AG04449 (cell line): ENCODE measurements at regions not wholly inside any gene's neighbourhood (a gene's known extent, or its start where the extent isn't known, plus 50 kb on each side); places are given as distances from the start of the nearest gene placed in this dataset.

Source experiments
- CTCF ChIA-PET: fragments of 350-600 bp; formaldehyde crosslinking; extraction: SDS; loops from one replicate; lab custom pipeline; 2021; ENCODE audit warnings: antibody characterized with exemption; lab: Yijun Ruan, JAX
- POLR2A ChIA-PET: fragments of 400-600, 350-600 bp; formaldehyde crosslinking; extraction: SDS; loops from one replicate; lab custom pipeline; 2020; ENCODE audit warnings: antibody characterized with exemption, inconsistent platforms; lab: Yijun Ruan, JAX
- DNase-seq: peaks from one replicate; pipeline ENCODE4 v3.0.0-alpha.2; 2010; ENCODE audit warnings: low read depth, low spot score
- H3K4me3 ChIP-seq: 2 replicates; pipeline ENCODE4 v1.5.1; 2011; ENCODE audit warnings: low read depth, mild to moderate bottlenecking, control low read depth, low read length
- TF ChIP-seq, protein P1 (sequence below): IDR thresholded peaks from one replicate; pipeline ENCODE4 v1.5.1; 2011; ENCODE audit warnings: mild to moderate bottlenecking, moderate library complexity, low read length, control low read depth, inconsistent platforms; ENCODE audit not compliant: insufficient read depth; ENCODE audit errors: missing control alignments

DNA sequence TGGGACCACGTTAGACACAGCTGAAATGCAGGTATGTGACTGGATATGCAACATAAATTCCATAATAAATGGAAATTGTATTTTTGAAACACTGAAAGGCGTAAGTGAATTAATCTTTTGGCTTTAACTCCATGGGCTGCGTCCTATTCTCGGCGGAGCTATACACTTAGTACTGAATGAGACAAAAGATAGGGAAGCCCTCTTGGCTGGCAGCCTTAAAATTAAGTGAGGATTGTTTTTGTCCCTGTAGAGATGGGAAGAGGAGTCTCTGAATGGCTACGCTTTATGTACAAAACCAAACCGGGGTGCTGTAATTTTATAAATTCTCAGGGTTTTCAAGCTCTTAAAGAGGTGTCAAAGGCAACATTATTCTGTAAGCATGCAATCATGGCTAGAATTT is 429.8 kb downstream of the QKI start:
- no peak overlapping the region for H3K4me3 ChIP-seq
- ChIA-PET CTCF (no interaction called here), POLR2A (no interaction called here)
- TF ChIP-seq, protein P1, sequence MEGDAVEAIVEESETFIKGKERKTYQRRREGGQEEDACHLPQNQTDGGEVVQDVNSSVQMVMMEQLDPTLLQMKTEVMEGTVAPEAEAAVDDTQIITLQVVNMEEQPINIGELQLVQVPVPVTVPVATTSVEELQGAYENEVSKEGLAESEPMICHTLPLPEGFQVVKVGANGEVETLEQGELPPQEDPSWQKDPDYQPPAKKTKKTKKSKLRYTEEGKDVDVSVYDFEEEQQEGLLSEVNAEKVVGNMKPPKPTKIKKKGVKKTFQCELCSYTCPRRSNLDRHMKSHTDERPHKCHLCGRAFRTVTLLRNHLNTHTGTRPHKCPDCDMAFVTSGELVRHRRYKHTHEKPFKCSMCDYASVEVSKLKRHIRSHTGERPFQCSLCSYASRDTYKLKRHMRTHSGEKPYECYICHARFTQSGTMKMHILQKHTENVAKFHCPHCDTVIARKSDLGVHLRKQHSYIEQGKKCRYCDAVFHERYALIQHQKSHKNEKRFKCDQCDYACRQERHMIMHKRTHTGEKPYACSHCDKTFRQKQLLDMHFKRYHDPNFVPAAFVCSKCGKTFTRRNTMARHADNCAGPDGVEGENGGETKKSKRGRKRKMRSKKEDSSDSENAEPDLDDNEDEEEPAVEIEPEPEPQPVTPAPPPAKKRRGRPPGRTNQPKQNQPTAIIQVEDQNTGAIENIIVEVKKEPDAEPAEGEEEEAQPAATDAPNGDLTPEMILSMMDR = no peak
- no peak for DNase-seq

DNA sequence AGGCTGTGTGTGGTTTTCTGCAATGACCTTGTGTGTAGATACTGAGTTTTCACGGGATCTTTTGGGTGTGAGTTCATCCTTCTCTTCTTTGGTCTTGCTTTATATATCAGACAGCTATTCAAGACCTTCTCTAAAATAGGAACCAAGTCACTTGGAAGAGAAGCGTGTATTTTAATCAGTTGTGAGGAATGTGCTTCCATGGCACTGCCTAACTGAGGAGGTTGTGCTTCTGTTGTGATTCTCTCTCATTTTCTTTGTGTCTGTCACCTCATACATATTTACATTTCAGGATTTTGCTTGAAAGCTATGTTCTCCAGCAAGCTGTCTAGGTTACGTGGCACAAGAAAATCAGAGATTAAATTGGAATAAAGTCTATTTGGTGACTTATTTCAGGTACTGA is 428.7 kb downstream of the QKI start:
- ChIA-PET POLR2A (no interaction called here), CTCF (no interaction called here)
- no peak overlapping the region for H3K4me3 ChIP-seq
- DNase-seq = no peak
- TF ChIP-seq, protein P1 = no peak

DNA sequence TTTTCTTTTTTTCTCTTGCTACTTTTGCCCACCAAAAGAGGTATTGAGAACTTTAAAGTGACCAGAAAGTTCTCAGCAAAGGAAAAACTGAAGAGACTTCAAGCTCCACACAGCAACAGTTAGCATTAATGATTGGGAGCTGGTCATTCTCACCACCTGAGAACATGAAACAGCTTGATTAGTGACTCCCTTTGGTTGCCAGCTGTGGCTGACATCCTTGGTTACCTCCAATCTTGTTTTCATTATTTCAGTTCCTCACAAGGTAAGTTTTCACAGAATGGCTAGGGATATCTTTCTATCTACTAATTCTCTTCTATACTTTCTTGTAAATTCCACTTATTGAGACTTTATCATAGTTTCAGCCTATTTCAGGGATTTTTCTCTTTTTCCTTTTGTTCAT is 427.9 kb downstream of the QKI start:
- DNase-seq = no peak
- ChIA-PET POLR2A (no interaction called here), CTCF (no interaction called here)
- no peak overlapping the region for H3K4me3 ChIP-seq
- TF ChIP-seq, protein P1 = no peak

DNA sequence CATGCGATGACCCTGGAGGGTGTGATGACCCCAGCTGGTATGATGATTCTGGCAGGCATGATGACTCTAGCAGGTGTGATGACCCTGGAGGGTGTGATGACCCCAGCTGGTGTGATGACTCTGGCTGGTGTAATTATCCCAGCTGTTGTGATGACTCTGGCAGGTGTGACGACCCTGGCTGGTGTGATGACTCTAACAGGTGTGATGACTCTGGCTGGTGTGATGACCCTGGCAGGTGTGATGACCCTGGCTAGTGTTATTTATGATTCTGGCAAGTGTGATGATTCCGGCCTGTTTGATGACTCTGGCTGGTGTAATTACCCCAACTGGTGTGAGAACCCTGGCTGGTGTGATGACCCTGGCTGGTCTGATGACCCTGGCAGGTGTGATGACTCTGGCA is 427.2 kb downstream of the QKI start:
- POLR2A ChIA-PET = no interaction called here
- CTCF ChIA-PET = no interaction called here
- no peak for DNase-seq
- TF ChIP-seq, protein P1 = no peak
- no peak overlapping the region for H3K4me3 ChIP-seq

DNA sequence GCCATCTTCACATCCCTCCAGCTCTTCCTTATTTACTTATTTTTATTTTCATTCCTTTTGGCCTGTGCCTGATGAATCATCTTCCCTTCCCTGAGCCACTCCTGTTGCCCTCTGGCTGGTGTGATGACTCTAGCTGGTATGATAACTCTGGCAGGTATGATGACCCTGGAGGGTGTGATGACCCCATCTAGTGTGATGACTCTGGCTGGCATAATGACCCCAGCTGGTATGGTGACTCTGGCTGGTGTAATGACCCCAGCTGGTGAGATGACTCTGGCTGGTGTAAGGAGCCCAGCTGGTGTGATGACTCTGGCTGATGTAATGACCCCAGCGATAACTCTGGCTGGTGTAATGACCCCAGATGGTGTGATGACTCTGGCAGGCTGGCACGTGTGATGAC is 426.8 kb downstream of the QKI start:
- DNase-seq = no peak
- CTCF ChIA-PET = no interaction called here
- POLR2A ChIA-PET = no interaction called here
- H3K4me3 ChIP-seq = no peak overlapping the region
- TF ChIP-seq, protein P1 = no peak

DNA sequence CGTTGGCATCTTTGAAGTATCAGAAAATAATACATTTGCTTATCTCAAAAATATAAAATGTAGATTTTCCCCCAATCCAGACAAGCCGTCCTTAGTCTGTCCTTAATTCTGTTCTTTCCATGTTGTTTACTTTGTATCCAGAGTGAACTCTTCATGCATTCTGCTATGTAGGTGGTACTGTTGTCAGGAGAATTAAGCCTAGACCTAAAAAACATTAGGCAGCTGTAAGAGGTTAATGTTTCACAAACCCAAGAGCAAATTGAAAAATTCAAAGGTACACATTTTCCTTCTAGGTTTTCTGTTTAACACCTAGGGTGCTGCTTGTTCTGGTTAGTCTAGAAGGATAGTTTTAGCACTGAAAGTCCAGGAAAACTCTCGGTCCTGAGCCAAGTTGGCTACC is 426.4 kb downstream of the QKI start:
- ChIA-PET CTCF (no interaction called here), POLR2A (no interaction called here)
- TF ChIP-seq, protein P1 = no peak
- no peak for DNase-seq
- no peak overlapping the region for H3K4me3 ChIP-seq
